ENCODE measurements at regions not wholly inside any gene's neighbourhood (a gene's known extent, or its start where the extent isn't known, plus 50 kb on each side); places are given as distances from the start of the nearest gene placed in this dataset.

- no peak for DNase-seq (ENCODE audit: low read depth in 2 of 2)
Observed at GRCh38 chr1:58310881-58311280, 235.6 kb downstream of the OMA1 start.

GRCh38 chr1:58310469-58310868 is 236.1 kb downstream of the OMA1 start:
- DNase-seq (ENCODE audit: low read depth in 2 of 2) = no peak

- DNase-seq (ENCODE audit: low read depth in 2 of 2) = no peak
Observed at GRCh38 chr1:58308206-58308605, 238.3 kb downstream of the OMA1 start.

GRCh38 chr1:58307431-58307830 is 239.1 kb downstream of the OMA1 start:
- DNase-seq (ENCODE audit: low read depth in 2 of 2) = no peak

GRCh38 chr1:58305622-58306021 is 240.9 kb downstream of the OMA1 start:
- no peak for DNase-seq (ENCODE audit: low read depth in 2 of 2)

- no peak for DNase-seq (ENCODE audit: low read depth in 2 of 2)
Observed at GRCh38 chr1:58304346-58304975, 242.1 kb downstream of the OMA1 start.

- no peak for DNase-seq (ENCODE audit: low read depth in 2 of 2)
Observed at GRCh38 chr1:58303841-58304240, 242.7 kb downstream of the OMA1 start.

- DNase-seq (ENCODE audit: low read depth in 2 of 2) = no peak
Observed at GRCh38 chr1:58293388-58293787, 253.1 kb downstream of the OMA1 start.

- DNase-seq (ENCODE audit: low read depth in 2 of 2) = no peak
Observed at GRCh38 chr1:58290685-58291372, 255.7 kb downstream of the OMA1 start.

GRCh38 chr1:58288624-58289142 is 257.8 kb downstream of the OMA1 start:
- DNase-seq (ENCODE audit: low read depth in 2 of 2) = no peak

GRCh38 chr1:58287894-58288623 is 258.5 kb downstream of the OMA1 start:
- DNase-seq (ENCODE audit: low read depth in 2 of 2) = no peak

- no peak for DNase-seq (ENCODE audit: low read depth in 2 of 2)
Observed at GRCh38 chr1:58284225-58284510, 262.4 kb downstream of the OMA1 start.

GRCh38 chr1:58283388-58284224 is 262.9 kb downstream of the OMA1 start:
- DNase-seq (ENCODE audit: low read depth in 2 of 2) = no peak

- DNase-seq (ENCODE audit: low read depth in 2 of 2) = no peak
Observed at GRCh38 chr1:58282623-58283387, 263.7 kb downstream of the OMA1 start.

GRCh38 chr1:58266242-58266641 is 280.3 kb downstream of the OMA1 start:
- DNase-seq (ENCODE audit: low read depth in 2 of 2) = no peak

GRCh38 chr1:58264462-58264861 is 282.1 kb downstream of the OMA1 start:
- DNase-seq (ENCODE audit: low read depth in 2 of 2) = no peak

GRCh38 chr1:58262702-58263101 is 283.8 kb downstream of the OMA1 start:
- no peak for DNase-seq (ENCODE audit: low read depth in 2 of 2)

GRCh38 chr1:58258082-58258481 is 288.4 kb downstream of the OMA1 start:
- no peak for DNase-seq (ENCODE audit: low read depth in 2 of 2)

- no peak for DNase-seq (ENCODE audit: low read depth in 2 of 2)
Observed at GRCh38 chr1:58257003-58257402, 289.5 kb downstream of the OMA1 start.

GRCh38 chr1:58256546-58256945 is 290.0 kb downstream of the OMA1 start:
- no peak for DNase-seq (ENCODE audit: low read depth in 2 of 2)

GRCh38 chr1:58256041-58256440 is 290.5 kb downstream of the OMA1 start:
- no peak for DNase-seq (ENCODE audit: low read depth in 2 of 2)
